ENCODE measurements at regions not wholly inside any gene's neighbourhood (a gene's known extent, or its start where the extent isn't known, plus 50 kb on each side); places are given as distances from the start of the nearest gene placed in this dataset.
"Not testable (repeated sequence)": the region's sequence is repeated elsewhere in the genome, so short reads cannot be mapped to it uniquely, and the experiment has no call there.

DNA sequence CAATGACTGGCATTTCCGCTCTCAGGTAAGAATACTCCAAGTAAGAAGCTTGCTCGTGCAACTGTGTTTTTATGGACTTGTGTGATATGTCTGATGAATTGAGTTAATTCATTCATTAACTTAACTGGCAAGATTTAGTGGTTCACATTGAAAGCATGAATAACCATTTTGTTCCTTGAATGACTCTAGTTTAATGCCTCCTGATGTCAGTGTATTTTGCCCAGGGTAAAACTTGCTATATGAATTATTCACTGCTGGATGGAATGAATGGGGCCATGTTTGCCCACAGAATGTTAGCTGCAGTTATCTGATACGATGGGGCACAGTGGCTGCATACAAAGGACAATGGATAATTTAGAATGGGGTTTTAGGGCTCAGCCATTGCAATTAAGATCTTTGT is 124.1 kb downstream of the ZNF365 start:
- no peak overlapping the region for H3K27ac Mint-ChIP-seq
- H4K20me1 ChIP-seq (ENCODE audit: low read depth): no peaks in the 10 kb centered on the region
- H2AFZ ChIP-seq (replicated peaks): no peak overlapping the region
- H3K36me3 ChIP-seq: no peaks in the 10 kb centered on the region
- H3K27me3 Mint-ChIP-seq (ENCODE audit: insufficient read depth, low read depth): no peaks in the 10 kb centered on the region
- H3K27me3 ChIP-seq: no peaks in the 10 kb centered on the region
- H3K36me3 Mint-ChIP-seq: no peaks in the 10 kb centered on the region
- no peak overlapping the region for H3K27ac ChIP-seq
- H3F3A ChIP-seq (ENCODE audit: low read depth): no peaks in the 10 kb centered on the region
- no peak overlapping the region for H3K4me3 Mint-ChIP-seq
- no peaks in the 10 kb centered on the region for H3K9me3 ChIP-seq (ENCODE audit: low read depth)
- no peak for DNase-seq (ENCODE audit: low spot score)
- TF ChIP-seq EZH2 (IDR thresholded peaks at IDR 0.05): no peak
- TF ChIP-seq CTCF (IDR thresholded peaks at IDR 0.05): no peak
- TF ChIP-seq EZH2phosphoT487 (IDR thresholded peaks at IDR 0.05): no peak
- H3K4me3 ChIP-seq: no peak overlapping the region
- H3K4me1 Mint-ChIP-seq: peaks cover 3% of the 10 kb centered on the region
- no peak overlapping the region for H3K4me2 ChIP-seq
- H3K79me2 ChIP-seq (ENCODE audit: low read depth): no peaks in the 10 kb centered on the region
- no peaks in the 10 kb centered on the region for H3K4me1 ChIP-seq
- H3K9me3 Mint-ChIP-seq: no peaks in the 10 kb centered on the region
- H3K9ac ChIP-seq: no peak overlapping the region

DNA sequence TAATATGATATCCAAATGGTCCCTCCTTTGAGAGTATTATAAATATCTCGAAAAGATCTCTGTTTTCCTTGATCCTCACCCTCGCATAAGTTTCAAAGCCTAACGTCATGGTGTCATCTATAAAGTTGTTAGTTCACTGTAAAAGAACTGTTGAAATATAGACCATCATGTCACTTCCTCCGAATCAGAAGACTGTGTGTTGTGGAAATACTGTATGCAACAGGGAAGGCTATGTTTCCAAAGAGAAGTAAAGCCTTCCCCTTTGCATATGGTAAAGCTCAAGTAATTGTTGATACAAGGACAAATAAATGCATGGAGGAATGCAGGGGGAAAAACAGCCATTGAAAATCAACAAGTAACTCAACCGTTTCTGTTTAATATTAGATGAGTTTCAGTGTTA is 125.9 kb downstream of the ZNF365 start:
- H4K20me1 ChIP-seq (ENCODE audit: low read depth); DNase-seq (ENCODE audit: low spot score); H3K79me2 ChIP-seq (ENCODE audit: low read depth); H3K4me1 Mint-ChIP-seq; H3K9ac ChIP-seq; H3K36me3 Mint-ChIP-seq; H3K36me3 ChIP-seq; H3K4me3 ChIP-seq; H3K27ac Mint-ChIP-seq; H3K4me2 ChIP-seq; H2AFZ ChIP-seq (replicated peaks); H3K9me3 ChIP-seq (ENCODE audit: low read depth); H3K27me3 ChIP-seq; H3F3A ChIP-seq (ENCODE audit: low read depth); H3K9me3 Mint-ChIP-seq; H3K27me3 Mint-ChIP-seq (ENCODE audit: insufficient read depth, low read depth); H3K4me3 Mint-ChIP-seq; H3K27ac ChIP-seq: not testable (repeated sequence)
- peaks cover 14% of the 10 kb centered on the region for H3K4me1 ChIP-seq

DNA sequence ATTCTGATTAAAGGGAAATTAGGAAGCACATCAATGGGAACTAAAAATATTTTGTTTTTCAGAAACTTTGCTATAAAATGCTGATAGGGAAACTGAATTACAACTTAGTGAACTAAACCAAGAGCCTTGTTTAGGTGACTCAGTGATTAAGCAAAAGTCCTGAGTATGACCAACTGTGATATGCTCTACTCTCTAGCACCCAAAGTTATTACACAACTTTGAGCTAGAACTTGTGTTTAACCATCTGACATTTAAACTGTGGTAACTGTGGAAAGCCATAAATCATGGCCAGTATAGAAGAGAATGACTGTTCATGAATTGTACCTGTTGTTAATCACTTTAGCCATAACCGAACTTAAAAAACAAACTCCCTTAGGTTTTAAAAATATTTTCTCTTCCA is 127.4 kb downstream of the ZNF365 start:
- H3K4me2 ChIP-seq: no peak overlapping the region
- Mint-ChIP-seq H3K4me1 (no peaks in the 10 kb centered on the region), H3K27ac (no peak overlapping the region), H3K36me3 (no peaks in the 10 kb centered on the region), H3K27me3 (ENCODE audit: insufficient read depth, low read depth) (no peaks in the 10 kb centered on the region), H3K4me3 (no peak overlapping the region), H3K9me3 (no peaks in the 10 kb centered on the region)
- no peaks in the 10 kb centered on the region for H4K20me1 ChIP-seq (ENCODE audit: low read depth)
- no peaks in the 10 kb centered on the region for H3K36me3 ChIP-seq
- peaks cover 15% of the 10 kb centered on the region for H3F3A ChIP-seq (ENCODE audit: low read depth)
- no peak overlapping the region for H3K9ac ChIP-seq
- no peaks in the 10 kb centered on the region for H3K79me2 ChIP-seq (ENCODE audit: low read depth)
- no peak overlapping the region for H2AFZ ChIP-seq (replicated peaks)
- no peak overlapping the region for H3K4me3 ChIP-seq
- H3K4me1 ChIP-seq: peaks cover 28% of the 10 kb centered on the region
- no peak for DNase-seq (ENCODE audit: low spot score)
- no peaks in the 10 kb centered on the region for H3K9me3 ChIP-seq (ENCODE audit: low read depth)
- H3K27ac ChIP-seq: no peak overlapping the region
- no peaks in the 10 kb centered on the region for H3K27me3 ChIP-seq
- TF ChIP-seq EZH2phosphoT487 (IDR thresholded peaks at IDR 0.05) (no peak), CTCF (IDR thresholded peaks at IDR 0.05) (no peak), EZH2 (IDR thresholded peaks at IDR 0.05) (no peak)

GRCh38 chr10:62502995-62503613 is 128.9 kb downstream of the ZNF365 start:
- no peaks in the 10 kb centered on the region for H3K9me3 ChIP-seq (ENCODE audit: low read depth)
- no peak overlapping the region for H3K27ac ChIP-seq
- no peak overlapping the region for H3K4me2 ChIP-seq
- H3F3A ChIP-seq (ENCODE audit: low read depth): peaks cover 21% of the 10 kb centered on the region
- H3K9ac ChIP-seq: no peak overlapping the region
- H3K4me1 Mint-ChIP-seq: no peaks in the 10 kb centered on the region
- H3K27ac Mint-ChIP-seq: no peak overlapping the region
- no peak overlapping the region for H2AFZ ChIP-seq (replicated peaks)
- H4K20me1 ChIP-seq (ENCODE audit: low read depth): no peaks in the 10 kb centered on the region
- peaks cover 42% of the 10 kb centered on the region for H3K4me1 ChIP-seq
- no peaks in the 10 kb centered on the region for H3K9me3 Mint-ChIP-seq
- H3K36me3 Mint-ChIP-seq: no peaks in the 10 kb centered on the region
- H3K4me3 ChIP-seq: no peak overlapping the region
- no peaks in the 10 kb centered on the region for H3K27me3 Mint-ChIP-seq (ENCODE audit: insufficient read depth, low read depth)
- H3K27me3 ChIP-seq: no peaks in the 10 kb centered on the region
- TF ChIP-seq EZH2 (IDR thresholded peaks at IDR 0.05): no peak
- H3K36me3 ChIP-seq: no peaks in the 10 kb centered on the region
- DNase-seq (ENCODE audit: low spot score): no peak
- H3K79me2 ChIP-seq (ENCODE audit: low read depth): no peaks in the 10 kb centered on the region
- no peak overlapping the region for H3K4me3 Mint-ChIP-seq

All from neural progenitor cell (in vitro differentiated cells).